ENCODE measurements at regions not wholly inside any gene's neighbourhood (a gene's known extent, or its start where the extent isn't known, plus 50 kb on each side); places are given as distances from the start of the nearest gene placed in this dataset.
"Not testable (repeated sequence)": the region's sequence is repeated elsewhere in the genome, so short reads cannot be mapped to it uniquely, and the experiment has no call there.

GRCh38 chr9:115575147-115575546 lies 457.2 kb upstream of the TNC start:
- no peak for DNase-seq

DNA sequence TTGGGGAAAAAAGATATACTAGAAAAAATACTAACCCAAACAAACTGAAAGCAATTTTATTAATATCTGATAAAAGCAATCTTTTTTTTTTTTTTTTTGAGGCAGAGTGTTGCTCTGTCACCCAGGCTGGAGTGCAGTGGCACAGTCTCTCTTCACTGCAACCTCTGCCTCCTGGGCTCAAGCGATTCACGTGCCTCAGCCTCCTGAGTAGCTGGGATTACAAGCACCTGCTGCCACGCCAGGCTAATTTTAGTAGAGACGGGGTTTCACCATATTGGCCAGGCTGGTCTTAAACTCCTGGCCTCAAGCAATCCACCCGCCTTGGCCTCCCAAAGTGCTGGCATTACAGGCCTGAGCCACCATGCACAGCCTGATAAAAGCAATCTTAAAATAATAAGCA lies 467.5 kb upstream of the TNC start:
- DNase-seq = not testable (repeated sequence)

GRCh38 chr9:115587310-115587709 lies 469.4 kb upstream of the TNC start:
- DNase-seq = no peak

- DNase-seq = no peak
These were observed 472.1 kb upstream of the TNC start for GRCh38 chr9:115590011-115590410.

- peak; percentile 89 for DNase-seq
These were observed 473.6 kb upstream of the TNC start for GRCh38 chr9:115591584-115591984.

DNA sequence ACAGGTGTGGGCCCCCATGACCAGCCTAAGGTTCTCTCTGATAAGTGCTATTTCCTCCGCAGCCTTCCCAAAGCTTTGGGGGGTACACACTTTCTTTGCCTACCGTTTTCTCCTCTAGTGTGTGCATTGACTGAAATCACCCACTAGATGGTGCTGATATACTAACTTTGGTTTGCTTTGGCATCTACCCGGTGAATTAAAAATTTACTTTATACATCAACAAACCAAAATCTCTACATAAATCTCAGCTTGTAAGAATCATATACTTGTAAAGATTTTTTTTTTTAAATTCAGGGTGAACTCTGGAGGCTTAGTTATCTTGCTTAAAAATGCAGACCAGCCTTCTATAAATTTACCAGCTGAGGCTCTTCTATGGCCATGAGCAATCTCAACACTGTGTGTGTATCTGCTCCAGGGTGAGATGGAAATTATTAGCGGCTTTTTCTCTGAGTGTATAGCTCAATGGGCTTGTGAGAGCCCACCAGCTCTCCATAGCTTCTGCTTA lies 475.7 kb upstream of the TNC start:
- peak; percentile 51 for DNase-seq

DNA sequence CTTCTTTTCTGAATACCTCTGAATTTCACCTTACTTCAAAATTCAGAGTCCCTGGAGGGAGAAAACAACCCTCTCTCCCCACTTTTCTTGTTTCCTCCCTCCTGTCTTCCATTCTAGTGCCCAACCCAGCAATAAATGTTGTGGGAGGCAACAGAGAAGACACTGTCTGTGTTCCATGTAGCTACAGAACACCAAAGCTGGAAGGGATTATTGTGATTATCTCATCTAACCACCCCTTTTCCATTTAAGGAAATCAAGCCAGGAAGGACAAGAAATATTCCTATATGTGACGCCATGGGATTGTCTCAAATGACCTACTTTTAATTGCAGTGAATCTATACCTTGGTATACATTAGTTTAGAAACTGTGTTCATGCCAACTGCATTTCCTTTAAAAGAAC lies 476.6 kb upstream of the TNC start:
- no peak for DNase-seq

GRCh38 chr9:115596021-115596745 lies 478.2 kb upstream of the TNC start:
- DNase-seq = no peak

DNA sequence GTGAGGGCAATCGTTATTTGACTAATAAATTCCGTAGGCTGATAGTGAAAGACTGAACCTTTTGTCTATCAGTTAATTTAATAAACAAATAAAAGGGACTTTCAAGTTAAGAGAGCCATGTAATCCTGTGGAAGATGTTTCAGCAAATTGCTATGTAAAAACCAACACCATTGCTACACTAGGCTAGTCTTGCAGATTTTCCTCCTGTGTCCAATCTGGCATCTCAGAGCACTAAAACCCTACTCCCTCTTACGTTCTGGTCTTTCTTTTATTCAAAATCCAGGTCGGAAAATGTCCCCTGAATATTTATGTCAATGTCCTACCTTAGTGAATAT lies 478.8 kb upstream of the TNC start:
- no peak for DNase-seq

GRCh38 chr9:115597330-115597895 lies 479.5 kb upstream of the TNC start:
- peak; percentile 90 for DNase-seq

- DNase-seq = no peak
These were observed 480.8 kb upstream of the TNC start for GRCh38 chr9:115598751-115599150.

GRCh38 chr9:115599898-115600297 lies 481.9 kb upstream of the TNC start:
- no peak for DNase-seq

GRCh38 chr9:115601434-115601833 lies 483.5 kb upstream of the TNC start:
- no peak for DNase-seq

DNA sequence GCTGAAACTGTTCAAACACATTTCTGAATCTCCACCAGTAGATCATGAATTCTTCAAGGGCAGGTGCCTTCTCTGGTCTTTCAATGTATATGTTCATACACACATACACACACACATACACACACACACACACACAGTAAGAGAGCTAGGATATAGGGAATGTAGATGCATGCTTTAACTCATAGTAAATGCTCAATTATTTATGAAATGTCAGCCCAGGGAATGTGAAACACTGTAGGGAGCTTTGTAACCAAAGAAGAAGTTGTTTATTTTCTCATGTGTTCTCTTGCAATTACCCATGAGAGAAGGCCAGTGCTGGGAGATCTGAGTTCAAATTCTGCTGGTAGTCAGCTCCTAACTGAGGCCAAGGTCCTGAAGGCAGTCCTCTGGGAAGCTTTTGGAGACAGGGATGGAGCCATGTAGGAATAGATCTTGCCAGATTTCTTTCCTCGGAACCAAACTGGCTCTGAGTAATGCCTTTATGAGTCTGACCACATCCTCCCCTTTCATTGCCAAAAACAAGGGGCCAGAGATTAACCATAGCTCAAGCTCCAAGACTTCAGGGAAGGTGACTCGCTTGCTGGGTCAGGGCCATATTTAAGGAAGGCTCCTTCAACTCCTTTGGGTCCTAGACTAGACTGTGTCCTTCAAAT lies 487.0 kb upstream of the TNC start:
- DNase-seq = no peak

- DNase-seq = no peak
These were observed 488.9 kb upstream of the TNC start for GRCh38 chr9:115606838-115607237.

DNA sequence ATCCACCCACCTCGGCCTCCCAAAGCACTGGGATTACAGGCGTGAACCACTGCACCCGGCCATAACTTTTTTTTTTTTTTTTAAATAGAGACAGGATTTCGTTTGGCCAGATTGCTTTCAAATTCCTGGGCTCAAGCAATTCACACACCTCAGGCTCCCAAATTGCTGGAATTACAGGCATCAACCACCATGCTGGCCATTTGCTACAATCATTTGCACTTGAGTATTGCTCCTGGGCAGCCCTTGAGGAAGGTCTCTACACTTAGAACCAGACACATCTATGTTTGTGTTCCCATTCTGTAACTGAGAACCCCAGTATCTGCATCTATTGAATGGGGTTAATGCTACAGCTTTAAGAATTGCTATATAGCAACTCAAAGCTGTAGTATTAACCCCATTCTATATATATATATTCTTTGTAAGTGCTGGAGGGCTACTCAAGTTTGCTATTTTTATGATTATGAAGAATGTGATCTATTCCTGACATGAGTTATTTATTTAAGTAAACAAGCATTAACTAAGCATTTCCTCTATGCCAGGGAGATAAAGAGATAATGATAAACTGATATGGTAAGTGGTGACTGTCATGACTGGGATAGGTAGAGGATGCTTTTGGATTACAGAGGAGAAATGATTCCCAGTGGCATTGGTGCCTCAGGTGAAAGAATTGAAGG lies 496.5 kb upstream of the TNC start:
- DNase-seq = no peak

DNA sequence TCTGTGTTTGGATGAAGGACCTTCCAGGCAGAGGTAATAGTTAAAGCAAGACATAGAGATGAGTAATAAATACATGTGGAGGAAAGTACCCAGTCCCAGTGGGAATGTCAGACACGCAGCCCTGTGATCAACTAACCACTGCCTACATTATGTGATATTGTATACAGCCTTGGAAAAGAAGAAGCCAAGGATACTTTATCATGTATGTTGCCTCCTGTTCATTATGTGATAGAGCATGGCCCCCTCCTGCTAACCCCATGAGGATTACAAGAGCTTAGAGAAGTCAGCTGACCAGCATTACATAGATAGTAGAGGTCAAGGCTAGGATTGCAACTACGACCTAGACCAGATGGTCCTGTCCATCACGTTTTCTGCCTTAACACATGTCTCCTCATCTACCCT lies 497.0 kb upstream of the TNC start:
- no peak for DNase-seq

DNA sequence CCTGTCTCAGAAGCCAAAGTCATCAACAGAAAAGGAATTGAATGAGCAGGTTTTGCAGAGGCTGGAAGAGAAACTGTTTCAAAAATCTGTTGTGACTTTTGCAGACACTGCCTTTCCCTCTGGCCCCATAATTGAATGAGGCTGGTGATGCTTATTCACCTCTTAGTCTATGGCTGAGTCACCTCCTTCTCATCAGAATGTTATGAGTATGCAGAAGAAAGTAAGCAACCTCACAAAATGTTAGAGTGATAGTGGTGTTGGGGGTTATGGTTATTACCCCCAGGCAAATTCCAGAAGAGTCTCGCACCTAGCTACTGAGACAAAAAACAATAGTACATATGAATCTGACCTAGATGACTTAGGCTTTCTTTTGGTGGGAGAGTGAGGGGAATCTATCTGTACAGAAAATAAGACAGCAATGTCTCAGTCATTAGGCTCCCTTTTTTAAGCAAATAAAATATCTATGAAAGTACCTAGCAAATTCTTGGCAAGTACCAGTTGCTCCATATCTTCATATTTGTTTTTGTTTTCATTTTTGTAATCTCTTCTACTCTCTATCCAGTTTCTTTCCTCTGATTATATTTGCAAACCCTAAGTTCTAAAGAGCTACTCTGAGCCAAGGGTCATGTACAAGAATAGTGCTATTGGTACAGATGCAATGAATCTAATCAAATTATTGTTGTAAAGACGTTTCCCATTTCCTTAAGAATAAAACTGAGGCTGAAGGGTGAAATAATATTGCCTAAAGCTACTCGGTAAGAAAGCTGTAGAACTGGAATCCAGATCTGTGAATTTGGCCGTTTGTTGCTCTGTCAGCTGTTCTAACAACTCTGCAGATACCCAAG lies 498.1 kb upstream of the TNC start:
- DNase-seq = no peak

- DNase-seq = no peak
These were observed 498.8 kb upstream of the TNC start for GRCh38 chr9:115616666-115617239.

GRCh38 chr9:115625251-115625650 lies 507.3 kb upstream of the TNC start:
- no peak for DNase-seq

DNA sequence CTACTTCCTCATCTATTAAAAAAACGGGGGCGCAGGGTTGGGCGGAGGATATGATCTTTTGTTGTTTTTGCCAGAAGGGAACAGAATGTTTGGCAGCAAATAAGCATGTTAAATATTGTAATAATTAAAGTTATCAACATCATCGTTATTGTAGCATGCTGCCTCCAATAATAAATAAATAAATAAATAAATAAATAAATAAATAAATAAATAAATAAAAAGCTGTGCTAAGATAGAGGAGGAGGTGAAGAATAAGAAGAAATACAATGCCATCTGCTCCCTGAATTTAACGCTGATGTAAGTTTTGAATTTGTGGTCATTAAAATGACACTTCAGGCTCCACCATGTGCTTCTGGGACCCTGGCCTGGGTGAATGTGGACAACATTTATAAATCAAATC lies 508.0 kb upstream of the TNC start:
- no peak for DNase-seq

GRCh38 chr9:115627511-115627910 lies 509.6 kb upstream of the TNC start:
- no peak for DNase-seq

DNA sequence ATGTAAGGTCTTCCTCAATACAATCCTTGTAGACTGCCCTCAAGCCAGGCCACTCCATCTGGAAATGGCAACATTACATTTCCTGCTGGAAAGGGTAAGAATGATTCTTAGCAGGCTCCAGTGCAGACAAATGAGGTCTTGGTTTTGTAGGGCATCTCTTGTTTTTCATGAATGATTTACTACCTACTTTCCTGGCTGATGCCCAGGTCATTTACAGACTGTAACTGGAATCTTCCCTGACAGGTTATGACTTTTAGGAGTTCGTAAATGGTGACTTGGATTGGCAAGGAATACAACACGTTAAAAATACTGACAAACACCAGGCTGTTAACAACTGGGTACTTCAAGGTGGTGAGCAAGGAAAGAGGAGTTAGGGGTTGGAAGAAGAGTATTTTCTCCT lies 510.5 kb upstream of the TNC start:
- DNase-seq = no peak
